Neuron (in vitro differentiated cells): ENCODE measurements at regions not wholly inside any gene's neighbourhood (a gene's known extent, or its start where the extent isn't known, plus 50 kb on each side); places are given as distances from the start of the nearest gene placed in this dataset.

Experiments
- H2AFZ ChIP-seq: one replicate; pipeline ENCODE4 v1.6.1; 2013; ENCODE audit warnings: low read depth, mild to moderate bottlenecking, inconsistent platforms, low read length, moderate library complexity
- H3K27me3 ChIP-seq: one replicate; pipeline ENCODE4 v1.6.1; 2013; ENCODE audit warnings: low read length; ENCODE audit not compliant: insufficient read depth
- H3K36me3 ChIP-seq: one replicate; pipeline ENCODE4 v1.6.1; 2013; ENCODE audit warnings: low read length; ENCODE audit not compliant: insufficient read depth
- H3K4me1 ChIP-seq: one replicate; pipeline ENCODE4 v1.6.1; 2013; ENCODE audit warnings: low read length; ENCODE audit not compliant: insufficient read depth
- H3K4me3 ChIP-seq: 2 replicates; pipeline ENCODE4 v1.5.1; 2013; ENCODE audit warnings: mild to moderate bottlenecking, low read length, moderate library complexity
- H3K9me3 ChIP-seq: one replicate; pipeline ENCODE4 v1.6.1; 2013; ENCODE audit warnings: low read length

DNA sequence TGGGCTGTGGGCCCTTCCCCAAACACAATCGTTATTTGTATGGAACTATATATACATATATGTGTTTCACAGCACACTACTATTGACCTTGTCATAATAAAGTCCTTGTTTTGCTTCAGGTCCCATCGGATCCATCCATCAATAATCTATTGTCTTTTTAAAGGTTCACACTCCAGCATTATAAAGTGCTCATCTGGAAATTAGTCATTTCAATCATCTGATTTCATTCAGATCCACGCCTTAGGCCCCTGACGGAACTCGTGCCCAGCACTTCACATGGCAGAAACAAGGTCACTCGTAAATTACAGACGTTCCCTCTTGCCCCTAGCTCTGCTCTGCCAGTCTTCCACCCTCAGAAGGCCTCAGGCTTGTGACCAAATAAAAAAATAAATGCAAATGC, 133.1 kb upstream of the PPP2R2D start:
- no peaks in the 10 kb centered on the region for H3K27me3 ChIP-seq
- no peaks in the 10 kb centered on the region for H3K4me1 ChIP-seq
- H3K36me3 ChIP-seq, result no peaks in the 10 kb centered on the region
- H2AFZ ChIP-seq, result no peak overlapping the region
- H3K4me3 ChIP-seq, result no peak overlapping the region
- H3K9me3 ChIP-seq, result no peaks in the 10 kb centered on the region

DNA sequence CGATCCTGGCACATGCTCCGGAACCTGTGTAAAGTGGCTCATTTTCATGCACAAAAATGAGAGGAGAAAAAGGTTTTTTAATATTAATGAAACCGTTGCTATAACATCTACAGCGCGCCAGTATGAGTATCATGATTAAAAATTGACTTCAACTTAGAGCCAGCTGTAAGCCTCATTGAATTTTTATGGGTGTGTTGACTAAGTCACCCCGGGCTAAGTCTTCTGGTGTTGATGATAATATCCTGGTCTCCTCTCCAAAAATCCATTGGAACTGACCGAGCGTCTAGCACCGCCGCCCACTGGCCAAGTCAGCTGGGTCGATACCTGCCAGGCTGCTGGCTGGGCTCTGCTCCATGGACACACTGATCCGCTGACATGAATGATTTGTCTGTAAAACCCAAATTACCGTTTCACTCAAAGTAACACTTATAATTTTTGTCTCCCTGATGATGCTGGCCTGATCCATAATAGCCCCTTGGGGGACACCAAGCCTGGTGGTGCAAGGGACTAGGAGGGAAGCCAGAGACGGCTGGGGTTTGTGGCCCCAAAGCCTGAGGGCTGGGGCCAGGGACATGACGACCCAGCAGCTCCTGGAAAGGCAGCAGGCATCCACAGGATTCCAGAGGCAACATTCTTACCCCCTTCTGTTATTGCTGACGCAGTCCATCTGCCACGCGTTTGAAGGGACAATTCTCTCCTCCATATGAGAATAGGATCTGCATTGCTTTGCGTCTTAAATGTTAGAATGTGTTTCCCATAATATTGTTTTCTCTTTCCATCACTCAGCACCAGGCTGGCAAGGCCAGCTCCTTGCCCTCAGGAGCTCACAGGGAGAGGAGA, 131.0 kb upstream of the PPP2R2D start:
- Histone ChIP-seq H3K36me3 (no peaks in the 10 kb centered on the region), H3K9me3 (no peaks in the 10 kb centered on the region), H3K4me1 (no peaks in the 10 kb centered on the region), H3K4me3 (no peak overlapping the region), H2AFZ (no peak overlapping the region), H3K27me3 (peaks cover 3% of the 10 kb centered on the region)

DNA sequence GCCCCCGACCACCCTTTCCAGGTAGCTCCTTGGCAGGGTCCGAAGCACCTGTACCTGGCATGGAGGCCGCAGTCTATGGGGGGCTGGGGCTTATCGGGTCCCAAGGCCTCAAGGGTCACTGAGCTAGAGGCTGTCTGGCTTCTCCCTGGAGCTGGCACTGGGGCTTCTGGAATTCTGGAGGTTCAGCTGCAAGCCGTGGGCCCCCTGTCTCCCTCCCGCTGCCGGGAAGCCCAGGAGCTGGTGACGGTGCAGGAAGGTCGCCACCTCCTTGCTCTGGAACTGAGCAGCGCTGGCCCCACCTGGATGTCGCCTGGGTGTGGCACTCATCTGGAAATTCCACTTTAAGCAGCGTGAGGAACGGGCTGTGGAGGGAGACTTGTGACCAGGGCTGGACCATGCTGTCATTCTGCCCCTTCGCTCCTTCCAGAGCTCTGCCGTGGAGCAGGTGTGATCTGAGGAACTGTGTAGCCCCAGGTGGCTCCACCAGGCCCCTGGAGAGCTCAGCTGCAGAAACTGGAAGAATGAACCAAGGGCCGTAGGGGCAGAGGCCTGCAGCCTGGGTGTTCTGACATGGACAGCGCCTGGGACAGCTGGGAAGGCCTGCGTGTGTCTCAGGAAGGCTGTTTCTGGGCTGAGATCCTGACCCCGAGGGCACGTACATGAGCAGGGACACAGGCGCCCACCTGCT, 129.7 kb upstream of the PPP2R2D start:
- Histone ChIP-seq H3K27me3 (peaks cover 3% of the 10 kb centered on the region), H3K4me3 (no peak overlapping the region), H3K9me3 (no peaks in the 10 kb centered on the region), H3K36me3 (no peaks in the 10 kb centered on the region), H3K4me1 (no peaks in the 10 kb centered on the region), H2AFZ (no peak overlapping the region)

GRCh38 chr10:131771634-131772358, 129.0 kb upstream of the PPP2R2D start:
- Histone ChIP-seq H2AFZ (no peak overlapping the region), H3K27me3 (peaks cover 3% of the 10 kb centered on the region), H3K4me3 (no peak overlapping the region), H3K9me3 (peaks cover 1% of the 10 kb centered on the region), H3K36me3 (no peaks in the 10 kb centered on the region), H3K4me1 (no peaks in the 10 kb centered on the region)

- H3K4me1 ChIP-seq, result no peaks in the 10 kb centered on the region
- H3K9me3 ChIP-seq, result peaks cover 3% of the 10 kb centered on the region
- no peaks in the 10 kb centered on the region for H3K36me3 ChIP-seq
- peaks cover 3% of the 10 kb centered on the region for H3K27me3 ChIP-seq
- H3K4me3 ChIP-seq, result no peak overlapping the region
- no peak overlapping the region for H2AFZ ChIP-seq
Measured at GRCh38 chr10:131772441-131772840, 128.4 kb upstream of the PPP2R2D start.

- H3K4me1 ChIP-seq, result no peaks in the 10 kb centered on the region
- no peak overlapping the region for H2AFZ ChIP-seq
- H3K9me3 ChIP-seq, result peaks cover 3% of the 10 kb centered on the region
- H3K36me3 ChIP-seq, result no peaks in the 10 kb centered on the region
- H3K27me3 ChIP-seq, result peaks cover 3% of the 10 kb centered on the region
- no peak overlapping the region for H3K4me3 ChIP-seq
Measured at GRCh38 chr10:131773370-131774343, 127.2 kb upstream of the PPP2R2D start.

- H3K4me3 ChIP-seq, result no peak overlapping the region
- H2AFZ ChIP-seq, result no peak overlapping the region
- no peaks in the 10 kb centered on the region for H3K4me1 ChIP-seq
- H3K36me3 ChIP-seq, result no peaks in the 10 kb centered on the region
- peaks cover 3% of the 10 kb centered on the region for H3K27me3 ChIP-seq
- H3K9me3 ChIP-seq, result peaks cover 3% of the 10 kb centered on the region
Measured at GRCh38 chr10:131774681-131775085, 126.1 kb upstream of the PPP2R2D start.

DNA sequence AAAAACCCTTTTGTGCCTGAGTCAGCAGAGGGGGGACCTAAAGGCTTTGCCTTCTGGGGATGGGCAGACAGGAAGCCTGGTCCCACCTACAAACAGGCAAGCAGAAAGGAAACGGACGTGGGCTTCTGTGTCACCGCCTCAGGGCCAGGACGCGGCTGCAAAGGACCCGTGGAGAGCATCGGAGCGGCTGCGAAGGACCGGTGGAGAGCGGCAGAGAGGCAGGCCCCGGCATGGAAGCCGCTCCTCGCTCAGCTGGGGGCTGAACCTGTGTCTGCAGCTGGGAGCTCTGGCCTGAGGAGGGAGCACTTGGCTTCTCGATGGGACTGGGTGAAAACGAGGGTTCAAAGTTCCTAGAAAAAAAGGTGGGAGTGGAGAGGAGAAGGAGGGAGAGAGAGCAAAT, 125.4 kb upstream of the PPP2R2D start:
- H3K9me3 ChIP-seq, result peaks cover 3% of the 10 kb centered on the region
- H3K4me1 ChIP-seq, result no peaks in the 10 kb centered on the region
- H3K27me3 ChIP-seq, result peaks cover 3% of the 10 kb centered on the region
- no peak overlapping the region for H3K4me3 ChIP-seq
- H3K36me3 ChIP-seq, result no peaks in the 10 kb centered on the region
- no peak overlapping the region for H2AFZ ChIP-seq

DNA sequence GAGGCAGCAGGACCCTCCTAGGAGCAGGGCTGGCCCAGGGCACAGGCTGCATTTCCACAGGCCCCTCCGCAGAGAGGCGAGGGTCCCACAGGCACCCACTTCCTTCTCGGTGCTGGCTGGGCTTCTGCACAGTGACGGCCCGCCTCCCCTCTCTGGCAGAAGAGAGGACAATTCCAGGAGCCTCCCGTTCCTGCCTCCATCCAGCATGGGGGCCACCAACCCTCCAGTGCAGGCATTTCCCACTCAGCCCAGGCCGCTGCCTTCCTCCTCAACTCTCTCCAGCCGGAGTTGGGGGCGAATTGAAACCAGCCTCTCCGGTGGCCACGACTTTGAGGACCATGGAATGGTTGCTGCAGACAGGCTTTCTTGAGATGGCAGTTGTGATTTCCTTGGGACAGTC, 125.0 kb upstream of the PPP2R2D start:
- peaks cover 3% of the 10 kb centered on the region for H3K9me3 ChIP-seq
- no peaks in the 10 kb centered on the region for H3K36me3 ChIP-seq
- H3K4me3 ChIP-seq, result no peak overlapping the region
- H3K4me1 ChIP-seq, result no peaks in the 10 kb centered on the region
- H3K27me3 ChIP-seq, result peaks cover 3% of the 10 kb centered on the region
- no peak overlapping the region for H2AFZ ChIP-seq

DNA sequence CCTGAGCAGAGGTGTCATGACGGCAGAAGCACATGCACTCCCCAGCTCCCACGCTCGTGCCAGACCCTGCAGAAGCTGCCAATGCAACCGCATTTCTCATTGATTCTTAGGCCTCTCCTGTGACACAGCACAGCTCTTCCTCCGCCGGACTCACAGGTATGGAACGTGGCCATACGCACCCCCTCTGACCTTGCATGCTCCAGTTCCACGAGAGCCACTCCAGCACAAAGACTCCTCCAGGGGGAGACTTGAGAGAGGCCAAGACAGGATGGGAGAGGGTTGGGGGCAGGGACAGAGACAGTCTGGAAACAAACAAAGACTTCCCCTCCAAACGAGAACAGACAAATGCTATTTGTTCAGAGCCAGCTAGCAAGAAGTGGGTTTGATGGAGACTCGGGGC, 124.3 kb upstream of the PPP2R2D start:
- Histone ChIP-seq H3K9me3 (peaks cover 3% of the 10 kb centered on the region), H3K36me3 (no peaks in the 10 kb centered on the region), H2AFZ (no peak overlapping the region), H3K27me3 (peaks cover 3% of the 10 kb centered on the region), H3K4me3 (no peak overlapping the region), H3K4me1 (no peaks in the 10 kb centered on the region)

GRCh38 chr10:131777162-131777561, 123.6 kb upstream of the PPP2R2D start:
- Histone ChIP-seq H3K4me1 (no peaks in the 10 kb centered on the region), H3K4me3 (no peak overlapping the region), H3K27me3 (peaks cover 3% of the 10 kb centered on the region), H2AFZ (no peak overlapping the region), H3K36me3 (no peaks in the 10 kb centered on the region), H3K9me3 (peaks cover 3% of the 10 kb centered on the region)

GRCh38 chr10:131777921-131778320, 122.9 kb upstream of the PPP2R2D start:
- H3K9me3 ChIP-seq, result peaks cover 3% of the 10 kb centered on the region
- H3K4me1 ChIP-seq, result no peaks in the 10 kb centered on the region
- H3K4me3 ChIP-seq, result no peak overlapping the region
- no peak overlapping the region for H2AFZ ChIP-seq
- H3K27me3 ChIP-seq, result peaks cover 3% of the 10 kb centered on the region
- no peaks in the 10 kb centered on the region for H3K36me3 ChIP-seq
